Gastrocnemius medialis (tissue), 4 donors: ENCODE measurements at regions not wholly inside any gene's neighbourhood (a gene's known extent, or its start where the extent isn't known, plus 50 kb on each side); places are given as distances from the start of the nearest gene placed in this dataset.

Experiments used
- CTCF ChIP-seq, 5 experiments: fragments of 450-650 bp in 3 of 5; fragments of 200-600 bp in 2 of 5; sonication (generic) in 2 of 5; IDR thresholded peaks in 4 of 5; conservative IDR thresholded peaks in 1 of 5; 1 replicate in 4 of 5; 2 replicates in 1 of 5; pipeline ENCODE4 v1.5.1; 2016 to 2019; ENCODE audit warnings: antibody characterized with exemption in 5 of 5, mild to moderate bottlenecking in 3 of 5, moderate library complexity in 3 of 5
- POLR2A ChIP-seq, 2 donors: fragments of 450-650 bp; IDR thresholded peaks; one replicate each; pipeline ENCODE4 v1.6.1; 2017; ENCODE audit warnings: antibody characterized with exemption in 2 of 2, mild to moderate bottlenecking in 2 of 2, moderate library complexity in 2 of 2

- TF ChIP-seq POLR2A (IDR thresholded peaks at IDR 0.05): no peak
- TF ChIP-seq CTCF (IDR thresholded peaks at IDR 0.05 in 4 of 5, conservative IDR thresholded peaks at IDR 0.05 in 1 of 5): no peak
Measured at GRCh38 chr1:208874915-208875314, 630.7 kb upstream of the PLXNA2 start.
